ENCODE measurements at regions not wholly inside any gene's neighbourhood (a gene's known extent, or its start where the extent isn't known, plus 50 kb on each side); places are given as distances from the start of the nearest gene placed in this dataset.

DNA sequence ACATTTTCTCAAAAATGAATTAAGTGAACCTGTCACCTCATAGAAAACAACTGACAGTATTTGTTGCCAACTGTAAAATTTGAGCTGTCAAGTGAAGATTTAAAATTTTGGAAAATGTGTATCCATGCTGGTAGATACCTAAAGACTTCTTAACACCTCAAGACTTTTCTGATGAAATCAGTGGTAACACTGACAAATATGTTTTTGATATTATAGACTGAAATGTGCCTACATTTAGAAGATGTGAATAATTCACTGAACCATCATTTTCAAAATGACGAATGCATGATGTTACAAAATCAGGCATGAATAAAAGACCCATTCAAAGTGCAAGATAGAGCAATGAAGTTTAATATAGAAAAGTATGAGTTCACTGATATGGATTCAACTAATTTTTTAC, 51.5 kb upstream of the ASPRV1 start:
- H3K4me1 ChIP-seq = peaks cover 0 to 18% (median 0%) of the 10 kb centered on the region in 9 donors
- WGBS, 2 donors = 88 to 94% methylated on average over 1 of the region's 1 CpG
- no peaks in the 10 kb centered on the region for H3K27me3 ChIP-seq
- no peak for ATAC-seq
- H3K27ac ChIP-seq = no peak overlapping the region
- TF ChIP-seq, protein P1, sequence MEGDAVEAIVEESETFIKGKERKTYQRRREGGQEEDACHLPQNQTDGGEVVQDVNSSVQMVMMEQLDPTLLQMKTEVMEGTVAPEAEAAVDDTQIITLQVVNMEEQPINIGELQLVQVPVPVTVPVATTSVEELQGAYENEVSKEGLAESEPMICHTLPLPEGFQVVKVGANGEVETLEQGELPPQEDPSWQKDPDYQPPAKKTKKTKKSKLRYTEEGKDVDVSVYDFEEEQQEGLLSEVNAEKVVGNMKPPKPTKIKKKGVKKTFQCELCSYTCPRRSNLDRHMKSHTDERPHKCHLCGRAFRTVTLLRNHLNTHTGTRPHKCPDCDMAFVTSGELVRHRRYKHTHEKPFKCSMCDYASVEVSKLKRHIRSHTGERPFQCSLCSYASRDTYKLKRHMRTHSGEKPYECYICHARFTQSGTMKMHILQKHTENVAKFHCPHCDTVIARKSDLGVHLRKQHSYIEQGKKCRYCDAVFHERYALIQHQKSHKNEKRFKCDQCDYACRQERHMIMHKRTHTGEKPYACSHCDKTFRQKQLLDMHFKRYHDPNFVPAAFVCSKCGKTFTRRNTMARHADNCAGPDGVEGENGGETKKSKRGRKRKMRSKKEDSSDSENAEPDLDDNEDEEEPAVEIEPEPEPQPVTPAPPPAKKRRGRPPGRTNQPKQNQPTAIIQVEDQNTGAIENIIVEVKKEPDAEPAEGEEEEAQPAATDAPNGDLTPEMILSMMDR (IDR thresholded peaks at IDR 0.05) = no peak
- intact Hi-C loops (cut with DNase I) = loop anchor here in 1 of 10 donors (10.0 kb wide), 1 partner anchor 52 kb away; no protein-coding TSS in a partner anchor
- peaks cover 0 to 29% (median 4%) of the 10 kb centered on the region in 9 donors for H3K36me3 ChIP-seq
- H3K9me3 ChIP-seq = no peaks in the 10 kb centered on the region
- DNase-seq = no peak
- no peak overlapping the region for H3K4me3 ChIP-seq

DNA sequence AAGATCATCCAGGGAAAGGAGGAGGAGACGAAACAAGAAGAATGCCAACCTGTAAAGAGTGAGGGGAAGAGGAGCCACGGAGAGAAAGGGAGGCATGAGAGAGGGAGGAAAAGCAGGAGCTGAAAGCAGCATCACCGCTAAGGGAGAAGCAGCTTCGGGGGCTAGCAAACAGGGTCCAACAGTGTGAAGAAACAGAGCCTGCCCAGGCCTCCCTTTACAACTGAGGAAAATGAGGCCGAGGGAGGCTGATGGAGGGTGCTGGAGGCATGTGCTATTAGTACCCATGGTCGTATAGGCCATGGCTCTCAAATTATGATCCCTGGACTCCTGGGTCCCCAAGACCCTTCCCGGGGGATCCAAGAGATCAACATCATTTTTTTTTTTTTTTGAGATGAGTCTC, 50.4 kb upstream of the ASPRV1 start:
- H3K4me3 ChIP-seq = no peak overlapping the region
- WGBS, 2 donors = 91 to 94% methylated on average over 7 of the region's 7 CpGs
- H3K27ac ChIP-seq = no peak overlapping the region
- DNase-seq (no peak), ATAC-seq (no peak)
- H3K27me3 ChIP-seq = no peaks in the 10 kb centered on the region
- H3K9me3 ChIP-seq = no peaks in the 10 kb centered on the region
- peaks cover 0 to 18% (median 0%) of the 10 kb centered on the region in 9 donors for H3K4me1 ChIP-seq
- intact Hi-C loops (cut with DNase I) = loop anchor here in 1 of 10 donors (10.0 kb wide), 1 partner anchor 53 kb away; no protein-coding TSS in a partner anchor
- TF ChIP-seq, protein P1 (IDR thresholded peaks at IDR 0.05) = no peak
- H3K36me3 ChIP-seq = peaks cover 0 to 19% (median 4%) of the 10 kb centered on the region in 9 donors

- Histone ChIP-seq H3K27me3 (no peaks in the 10 kb centered on the region), H3K36me3 (peaks cover 0 to 14% (median 1%) of the 10 kb centered on the region in 9 donors), H3K27ac (no peak overlapping the region), H3K9me3 (no peaks in the 10 kb centered on the region), H3K4me3 (no peak overlapping the region), H3K4me1 (peaks cover 0 to 18% (median 0%) of the 10 kb centered on the region in 9 donors)
- ATAC-seq = no peak
- 84% methylated on average over 4 of the region's 4 CpGs for WGBS, 2 donors
- no peak for DNase-seq
- TF ChIP-seq, protein P1 (IDR thresholded peaks at IDR 0.05) = no peak
- intact Hi-C loops (cut with DNase I) = loop anchor here in 1 of 10 donors (10.0 kb wide), 1 partner anchor 53 kb away; no protein-coding TSS in a partner anchor
Observed at GRCh38 chr2:70011335-70011734, 49.9 kb upstream of the ASPRV1 start.

All from heart right ventricle (tissue), 16 donors.